K562 (cell line): ENCODE measurements at regions not wholly inside any gene's neighbourhood (a gene's known extent, or its start where the extent isn't known, plus 50 kb on each side); places are given as distances from the start of the nearest gene placed in this dataset.

Experiments
- FOS ChIP-seq: IDR thresholded peaks from 3 replicates; pipeline ENCODE4 v1.6.1; 2011; ENCODE audit not compliant: insufficient read length; ENCODE audit errors: extremely low read depth
- HDAC8 ChIP-seq: fragments of 450-650 bp; IDR thresholded peaks from 2 replicates; pipeline ENCODE4 v1.6.1; 2016; ENCODE audit warnings: mild to moderate bottlenecking, missing genetic modification characterization, moderate library complexity, missing compliant biosample characterization
- ZBED1 ChIP-seq: IDR thresholded peaks from 2 replicates; pipeline ENCODE4 v1.6.1; 2014
- ZNF507 ChIP-seq: conservative IDR thresholded peaks from 2 replicates; pipeline ENCODE4 v1.6.1; 2017; ENCODE audit warnings: missing genetic modification characterization, missing compliant biosample characterization
- TF ChIP-seq, protein P1 (sequence below): sonication (generic); formaldehyde crosslinking; IDR thresholded peaks from 2 replicates; pipeline ENCODE4 v1.4.0; 2020; ENCODE audit warnings: mild to moderate bottlenecking, missing genetic modification reagents
- TF ChIP-seq, protein P2 (sequence below): sonication (generic); formaldehyde crosslinking; IDR thresholded peaks from 2 replicates; pipeline ENCODE4 v1.8.1; 2023; ENCODE audit warnings: mild to moderate bottlenecking, missing genetic modification reagents

DNA sequence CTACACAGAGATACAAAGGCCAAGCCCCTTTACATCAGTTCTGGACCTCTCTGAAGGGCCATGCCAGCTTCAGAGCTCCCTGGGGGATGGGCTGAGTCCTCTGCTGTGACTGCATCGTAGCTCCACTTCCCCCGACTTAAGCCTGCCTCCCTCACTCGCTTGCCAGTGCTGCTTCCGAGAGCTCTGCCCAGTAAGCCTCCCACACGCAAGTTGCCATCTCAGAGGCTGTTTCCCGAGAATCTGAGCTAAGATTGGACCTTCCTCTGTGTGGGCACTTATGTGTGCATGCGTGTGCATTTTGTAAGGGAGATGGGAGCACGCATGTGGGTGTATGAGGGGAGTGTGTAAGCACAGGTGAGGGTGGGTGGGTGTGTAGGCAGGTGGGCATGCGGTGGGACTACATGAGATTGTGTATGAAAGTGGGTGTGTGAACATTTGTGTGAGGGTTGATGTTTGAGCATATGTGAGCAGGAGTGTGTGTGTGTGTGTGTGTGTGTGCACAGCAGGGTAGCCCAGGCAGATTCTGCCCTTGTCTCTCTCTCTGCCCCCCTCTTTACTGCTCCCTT lies 163.0 kb upstream of the SYT13 start:
- TF ChIP-seq ZBED1, result no peak
- no peak for TF ChIP-seq HDAC8 (tag)
- TF ChIP-seq FOS, result no peak
- TF ChIP-seq, protein P1, sequence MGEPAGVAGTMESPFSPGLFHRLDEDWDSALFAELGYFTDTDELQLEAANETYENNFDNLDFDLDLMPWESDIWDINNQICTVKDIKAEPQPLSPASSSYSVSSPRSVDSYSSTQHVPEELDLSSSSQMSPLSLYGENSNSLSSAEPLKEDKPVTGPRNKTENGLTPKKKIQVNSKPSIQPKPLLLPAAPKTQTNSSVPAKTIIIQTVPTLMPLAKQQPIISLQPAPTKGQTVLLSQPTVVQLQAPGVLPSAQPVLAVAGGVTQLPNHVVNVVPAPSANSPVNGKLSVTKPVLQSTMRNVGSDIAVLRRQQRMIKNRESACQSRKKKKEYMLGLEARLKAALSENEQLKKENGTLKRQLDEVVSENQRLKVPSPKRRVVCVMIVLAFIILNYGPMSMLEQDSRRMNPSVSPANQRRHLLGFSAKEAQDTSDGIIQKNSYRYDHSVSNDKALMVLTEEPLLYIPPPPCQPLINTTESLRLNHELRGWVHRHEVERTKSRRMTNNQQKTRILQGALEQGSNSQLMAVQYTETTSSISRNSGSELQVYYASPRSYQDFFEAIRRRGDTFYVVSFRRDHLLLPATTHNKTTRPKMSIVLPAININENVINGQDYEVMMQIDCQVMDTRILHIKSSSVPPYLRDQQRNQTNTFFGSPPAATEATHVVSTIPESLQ, result no peak
- TF ChIP-seq ZNF507 (tag), result no peak
- TF ChIP-seq, protein P2, sequence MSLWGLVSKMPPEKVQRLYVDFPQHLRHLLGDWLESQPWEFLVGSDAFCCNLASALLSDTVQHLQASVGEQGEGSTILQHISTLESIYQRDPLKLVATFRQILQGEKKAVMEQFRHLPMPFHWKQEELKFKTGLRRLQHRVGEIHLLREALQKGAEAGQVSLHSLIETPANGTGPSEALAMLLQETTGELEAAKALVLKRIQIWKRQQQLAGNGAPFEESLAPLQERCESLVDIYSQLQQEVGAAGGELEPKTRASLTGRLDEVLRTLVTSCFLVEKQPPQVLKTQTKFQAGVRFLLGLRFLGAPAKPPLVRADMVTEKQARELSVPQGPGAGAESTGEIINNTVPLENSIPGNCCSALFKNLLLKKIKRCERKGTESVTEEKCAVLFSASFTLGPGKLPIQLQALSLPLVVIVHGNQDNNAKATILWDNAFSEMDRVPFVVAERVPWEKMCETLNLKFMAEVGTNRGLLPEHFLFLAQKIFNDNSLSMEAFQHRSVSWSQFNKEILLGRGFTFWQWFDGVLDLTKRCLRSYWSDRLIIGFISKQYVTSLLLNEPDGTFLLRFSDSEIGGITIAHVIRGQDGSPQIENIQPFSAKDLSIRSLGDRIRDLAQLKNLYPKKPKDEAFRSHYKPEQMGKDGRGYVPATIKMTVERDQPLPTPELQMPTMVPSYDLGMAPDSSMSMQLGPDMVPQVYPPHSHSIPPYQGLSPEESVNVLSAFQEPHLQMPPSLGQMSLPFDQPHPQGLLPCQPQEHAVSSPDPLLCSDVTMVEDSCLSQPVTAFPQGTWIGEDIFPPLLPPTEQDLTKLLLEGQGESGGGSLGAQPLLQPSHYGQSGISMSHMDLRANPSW, result no peak
